DOHH2 (cell line): ENCODE measurements at regions not wholly inside any gene's neighbourhood (a gene's known extent, or its start where the extent isn't known, plus 50 kb on each side); places are given as distances from the start of the nearest gene placed in this dataset.
"Not testable (repeated sequence)": the region's sequence is repeated elsewhere in the genome, so short reads cannot be mapped to it uniquely, and the experiment has no call there.

Source experiments
- H3F3A ChIP-seq: fragments of 200-600 bp; sonication (generic), shearing (Covaris generic); 2 replicates; pipeline ENCODE4 v1.6.0; 2016; ENCODE audit warnings: antibody characterized with exemption, mild to moderate bottlenecking; ENCODE audit not compliant: control insufficient read depth, insufficient read depth
- H3K27ac ChIP-seq: fragments of 200-600 bp; sonication (generic); 2 replicates; pipeline ENCODE4 v1.5.1; 2014; ENCODE audit warnings: low read depth, mild to moderate bottlenecking, low read length, moderate library complexity
- H3K27me3 ChIP-seq: fragments of 200-600 bp; sonication (generic); 2 replicates; pipeline ENCODE4 v1.6.1; 2014; ENCODE audit warnings: mild to moderate bottlenecking, low read length, mixed read lengths; ENCODE audit not compliant: control insufficient read depth
- H3K36me3 ChIP-seq: fragments of 200-600 bp; sonication (generic); 2 replicates; pipeline ENCODE4 v1.6.1; 2014; ENCODE audit warnings: mild to moderate bottlenecking, low read length, moderate library complexity, mixed read lengths; ENCODE audit not compliant: control insufficient read depth
- H3K4me1 ChIP-seq: fragments of 200-600 bp; sonication (generic); 2 replicates; pipeline ENCODE4 v1.6.1; 2014; ENCODE audit warnings: mild to moderate bottlenecking, low read length, mixed read lengths; ENCODE audit not compliant: control insufficient read depth
- H3K4me2 ChIP-seq: fragments of 200-600 bp; sonication (generic); 2 replicates; pipeline ENCODE4 v1.6.0; 2014; ENCODE audit warnings: mild to moderate bottlenecking, low read length, moderate library complexity
- H3K4me3 ChIP-seq: fragments of 200-600 bp; sonication (generic); 2 replicates; pipeline ENCODE4 v1.5.1; 2014; ENCODE audit warnings: mild to moderate bottlenecking, low read length, mixed read lengths
- H3K79me2 ChIP-seq: fragments of 200-600 bp; sonication (generic); 2 replicates; pipeline ENCODE4 v1.6.1; 2014; ENCODE audit warnings: mild to moderate bottlenecking, low read length, mixed read lengths; ENCODE audit not compliant: control insufficient read depth
- H3K9me2 ChIP-seq: fragments of 200-600 bp; sonication (generic); replicated peaks from 2 replicates; pipeline ENCODE4 v1.6.1; 2014; ENCODE audit warnings: mild to moderate bottlenecking, low read length, mixed read lengths; ENCODE audit not compliant: control insufficient read depth
- H3K9me3 ChIP-seq: fragments of 200-600 bp; sonication (generic); 2 replicates; pipeline ENCODE4 v1.6.1; 2014; ENCODE audit warnings: antibody characterized with exemption, low read length, mixed read lengths; ENCODE audit not compliant: control insufficient read depth, insufficient read depth
- H4K20me1 ChIP-seq: fragments of 200-600 bp; sonication (generic); 2 replicates; pipeline ENCODE4 v1.6.0; 2014; ENCODE audit warnings: low read depth, mild to moderate bottlenecking, antibody characterized with exemption, low read length, moderate library complexity; ENCODE audit not compliant: control insufficient read depth, insufficient read depth
- EZH2phosphoT487 ChIP-seq: fragments of 200-600 bp; sonication (generic); IDR thresholded peaks from 2 replicates; pipeline ENCODE4 v1.6.1; 2017; ENCODE audit warnings: borderline replicate concordance, mild to moderate bottlenecking, antibody characterized with exemption, low read length, moderate library complexity, mixed read lengths
- TF ChIP-seq, protein P1 (sequence below): fragments of 200-600 bp; sonication (generic); IDR thresholded peaks from one replicate; pipeline ENCODE4 v1.5.1; 2014; ENCODE audit warnings: antibody characterized with exemption, mild to moderate bottlenecking, low read depth, low read length; ENCODE audit not compliant: poor library complexity, severe bottlenecking

DNA sequence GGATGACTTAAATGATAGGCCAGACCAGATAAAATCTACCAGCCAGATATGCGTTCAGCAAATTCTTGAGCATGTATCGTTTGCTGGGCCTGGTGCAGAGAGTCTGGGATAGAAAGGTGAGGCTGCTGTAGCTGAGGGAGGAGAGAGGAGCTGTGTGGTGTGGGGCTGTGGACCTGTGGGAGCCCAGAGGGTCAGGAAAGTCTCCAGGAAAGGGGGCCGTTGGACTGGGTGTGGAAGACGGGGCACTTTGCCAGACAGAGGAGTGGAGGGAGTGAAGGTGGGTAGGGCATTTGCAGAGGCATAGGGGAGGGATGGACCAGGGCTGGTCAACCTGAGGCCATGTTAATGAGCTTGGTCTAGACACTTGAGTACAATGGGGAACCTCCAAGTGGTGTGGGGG is 124.7 kb upstream of the UNC5B start:
- TF ChIP-seq EZH2phosphoT487, result no peak
- TF ChIP-seq, protein P1, sequence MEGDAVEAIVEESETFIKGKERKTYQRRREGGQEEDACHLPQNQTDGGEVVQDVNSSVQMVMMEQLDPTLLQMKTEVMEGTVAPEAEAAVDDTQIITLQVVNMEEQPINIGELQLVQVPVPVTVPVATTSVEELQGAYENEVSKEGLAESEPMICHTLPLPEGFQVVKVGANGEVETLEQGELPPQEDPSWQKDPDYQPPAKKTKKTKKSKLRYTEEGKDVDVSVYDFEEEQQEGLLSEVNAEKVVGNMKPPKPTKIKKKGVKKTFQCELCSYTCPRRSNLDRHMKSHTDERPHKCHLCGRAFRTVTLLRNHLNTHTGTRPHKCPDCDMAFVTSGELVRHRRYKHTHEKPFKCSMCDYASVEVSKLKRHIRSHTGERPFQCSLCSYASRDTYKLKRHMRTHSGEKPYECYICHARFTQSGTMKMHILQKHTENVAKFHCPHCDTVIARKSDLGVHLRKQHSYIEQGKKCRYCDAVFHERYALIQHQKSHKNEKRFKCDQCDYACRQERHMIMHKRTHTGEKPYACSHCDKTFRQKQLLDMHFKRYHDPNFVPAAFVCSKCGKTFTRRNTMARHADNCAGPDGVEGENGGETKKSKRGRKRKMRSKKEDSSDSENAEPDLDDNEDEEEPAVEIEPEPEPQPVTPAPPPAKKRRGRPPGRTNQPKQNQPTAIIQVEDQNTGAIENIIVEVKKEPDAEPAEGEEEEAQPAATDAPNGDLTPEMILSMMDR, result no peak
- Histone ChIP-seq H3K9me3 (no peaks in the 10 kb centered on the region), H3K4me3 (no peak overlapping the region), H3K27ac (no peak overlapping the region), H4K20me1 (no peaks in the 10 kb centered on the region), H3K4me1 (no peaks in the 10 kb centered on the region), H3K9me2 (no peaks in the 10 kb centered on the region), H3F3A (no peaks in the 10 kb centered on the region), H3K27me3 (no peaks in the 10 kb centered on the region), H3K36me3 (no peaks in the 10 kb centered on the region), H3K79me2 (no peaks in the 10 kb centered on the region), H3K4me2 (no peak overlapping the region)

GRCh38 chr10:71088054-71088453 is 124.3 kb upstream of the UNC5B start:
- Histone ChIP-seq H3K4me2 (no peak overlapping the region), H4K20me1 (no peaks in the 10 kb centered on the region), H3F3A (no peaks in the 10 kb centered on the region), H3K4me3 (no peak overlapping the region), H3K27ac (no peak overlapping the region), H3K9me3 (no peaks in the 10 kb centered on the region), H3K79me2 (no peaks in the 10 kb centered on the region), H3K4me1 (no peaks in the 10 kb centered on the region), H3K9me2 (no peaks in the 10 kb centered on the region), H3K27me3 (no peaks in the 10 kb centered on the region), H3K36me3 (no peaks in the 10 kb centered on the region)
- TF ChIP-seq, protein P1, result no peak
- TF ChIP-seq EZH2phosphoT487, result no peak

GRCh38 chr10:71088578-71088977 is 123.8 kb upstream of the UNC5B start:
- H3K27me3 ChIP-seq, H3K4me3 ChIP-seq, H3K27ac ChIP-seq, H3K36me3 ChIP-seq, H3K4me2 ChIP-seq, H3K9me2 ChIP-seq, H4K20me1 ChIP-seq, H3K9me3 ChIP-seq, H3K79me2 ChIP-seq, H3F3A ChIP-seq, H3K4me1 ChIP-seq: not testable (repeated sequence)

DNA sequence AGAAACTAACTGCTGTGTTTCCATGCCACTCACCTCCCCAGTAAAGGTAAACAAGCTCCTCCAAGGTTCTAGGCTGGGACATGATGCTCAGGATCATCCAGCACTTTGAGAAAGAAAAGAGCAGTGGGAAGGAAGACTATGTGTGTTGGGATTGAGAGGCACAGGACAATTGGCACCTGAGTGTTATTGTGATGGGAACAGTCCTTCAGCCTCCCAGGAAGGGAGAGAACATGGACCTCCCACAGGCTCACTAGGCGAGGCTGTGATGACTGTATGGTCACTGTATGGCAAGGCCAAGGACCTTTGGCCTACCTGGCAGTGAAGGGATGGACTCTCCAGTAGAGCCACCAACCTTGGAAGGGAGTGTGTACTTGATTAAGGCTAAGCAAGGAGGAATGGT is 123.2 kb upstream of the UNC5B start:
- H3K79me2 ChIP-seq, result no peaks in the 10 kb centered on the region
- H3K4me3 ChIP-seq, result no peak overlapping the region
- H3K4me1 ChIP-seq, result no peaks in the 10 kb centered on the region
- H3F3A ChIP-seq, result no peaks in the 10 kb centered on the region
- H3K27ac ChIP-seq, result no peak overlapping the region
- no peak overlapping the region for H3K4me2 ChIP-seq
- peaks cover 4% of the 10 kb centered on the region; the same call in 1 of the 2 replicates for H3K9me3 ChIP-seq
- TF ChIP-seq, protein P1, result no peak
- TF ChIP-seq EZH2phosphoT487, result no peak
- no peaks in the 10 kb centered on the region for H4K20me1 ChIP-seq
- no peaks in the 10 kb centered on the region for H3K9me2 ChIP-seq
- no peaks in the 10 kb centered on the region for H3K27me3 ChIP-seq
- H3K36me3 ChIP-seq, result no peaks in the 10 kb centered on the region
